Coronary artery (tissue), 2 donors: ENCODE measurements at regions not wholly inside any gene's neighbourhood (a gene's known extent, or its start where the extent isn't known, plus 50 kb on each side); places are given as distances from the start of the nearest gene placed in this dataset.
"Not testable (repeated sequence)": the region's sequence is repeated elsewhere in the genome, so short reads cannot be mapped to it uniquely, and the experiment has no call there.

Source experiments
- DNase-seq: peaks from one replicate; pipeline ENCODE4 v3.0.0-alpha.2; 2017; ENCODE audit warnings: low spot score
- H3K27ac ChIP-seq, 2 donors: fragments of 200-600 bp; sonication (generic); one replicate each; pipeline ENCODE4 v1.5.1; 2016 to 2019
- H3K4me3 ChIP-seq: fragments of 200-600 bp; sonication (generic); 2 replicates; pipeline ENCODE4 v1.5.1; 2016; ENCODE audit warnings: mild to moderate bottlenecking, moderate library complexity
- TF ChIP-seq, protein P1 (sequence below): fragments of 200-600 bp; sonication (generic); IDR thresholded peaks from one replicate; pipeline ENCODE4 v1.5.1; 2019; ENCODE audit warnings: antibody characterized with exemption

- no peak overlapping the region for H3K4me3 ChIP-seq
- TF ChIP-seq, protein P1, sequence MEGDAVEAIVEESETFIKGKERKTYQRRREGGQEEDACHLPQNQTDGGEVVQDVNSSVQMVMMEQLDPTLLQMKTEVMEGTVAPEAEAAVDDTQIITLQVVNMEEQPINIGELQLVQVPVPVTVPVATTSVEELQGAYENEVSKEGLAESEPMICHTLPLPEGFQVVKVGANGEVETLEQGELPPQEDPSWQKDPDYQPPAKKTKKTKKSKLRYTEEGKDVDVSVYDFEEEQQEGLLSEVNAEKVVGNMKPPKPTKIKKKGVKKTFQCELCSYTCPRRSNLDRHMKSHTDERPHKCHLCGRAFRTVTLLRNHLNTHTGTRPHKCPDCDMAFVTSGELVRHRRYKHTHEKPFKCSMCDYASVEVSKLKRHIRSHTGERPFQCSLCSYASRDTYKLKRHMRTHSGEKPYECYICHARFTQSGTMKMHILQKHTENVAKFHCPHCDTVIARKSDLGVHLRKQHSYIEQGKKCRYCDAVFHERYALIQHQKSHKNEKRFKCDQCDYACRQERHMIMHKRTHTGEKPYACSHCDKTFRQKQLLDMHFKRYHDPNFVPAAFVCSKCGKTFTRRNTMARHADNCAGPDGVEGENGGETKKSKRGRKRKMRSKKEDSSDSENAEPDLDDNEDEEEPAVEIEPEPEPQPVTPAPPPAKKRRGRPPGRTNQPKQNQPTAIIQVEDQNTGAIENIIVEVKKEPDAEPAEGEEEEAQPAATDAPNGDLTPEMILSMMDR, result no peak
- H3K27ac ChIP-seq, result no peak overlapping the region
- DNase-seq, result no peak
These were observed 99.6 kb upstream of the GRAMD1B start for GRCh38 chr11:123330471-123330870.

DNA sequence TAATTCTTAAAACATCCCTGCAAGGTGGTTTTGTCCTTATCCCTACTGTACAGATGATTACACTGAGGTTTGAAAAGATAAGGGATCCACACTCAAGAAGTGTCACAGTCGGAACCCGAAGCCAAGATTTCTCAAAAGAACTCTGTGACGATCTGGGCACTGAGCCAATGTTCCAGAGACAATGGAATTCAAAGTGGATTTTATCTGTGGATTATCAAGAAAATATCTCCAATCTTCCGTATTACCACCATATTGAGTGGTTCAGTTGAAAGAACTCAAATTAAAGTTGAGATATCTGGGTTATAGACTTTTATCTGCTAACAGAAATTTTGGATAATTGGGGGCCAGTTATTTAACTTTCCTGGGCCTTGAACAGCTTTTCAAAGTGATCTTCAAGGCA lies 100.0 kb upstream of the GRAMD1B start:
- no peak overlapping the region for H3K4me3 ChIP-seq
- TF ChIP-seq, protein P1, result no peak
- H3K27ac ChIP-seq, result no peak overlapping the region
- no peak for DNase-seq

- no peak for DNase-seq
- Histone ChIP-seq H3K27ac (no peak overlapping the region), H3K4me3 (no peak overlapping the region)
- TF ChIP-seq, protein P1, result no peak
These were observed 101.7 kb upstream of the GRAMD1B start for GRCh38 chr11:123328281-123328867.

GRCh38 chr11:123325533-123325932 lies 104.5 kb upstream of the GRAMD1B start:
- no peak for DNase-seq
- TF ChIP-seq, protein P1, result no peak
- Histone ChIP-seq H3K27ac (no peak overlapping the region), H3K4me3 (no peak overlapping the region)

GRCh38 chr11:123323568-123323967 lies 106.5 kb upstream of the GRAMD1B start:
- TF ChIP-seq, protein P1, result no peak
- no peak for DNase-seq

GRCh38 chr11:123321636-123322035 lies 108.4 kb upstream of the GRAMD1B start:
- Histone ChIP-seq H3K4me3 (no peak overlapping the region), H3K27ac (no peak overlapping the region)
- no peak for DNase-seq
- TF ChIP-seq, protein P1, result no peak

More at GRCh38 chr11:123323568-123323967, 106.5 kb upstream of the GRAMD1B start:
- Histone ChIP-seq H3K27ac (no peak overlapping the region), H3K4me3 (no peak overlapping the region)

GRCh38 chr11:123318623-123319022 lies 111.4 kb upstream of the GRAMD1B start:
- H3K27ac ChIP-seq, result no peak overlapping the region
- DNase-seq, result no peak
- TF ChIP-seq, protein P1, result no peak
- no peak overlapping the region for H3K4me3 ChIP-seq

GRCh38 chr11:123318132-123318531 lies 111.9 kb upstream of the GRAMD1B start:
- not testable (repeated sequence) for H3K27ac ChIP-seq, H3K4me3 ChIP-seq, DNase-seq
